Activated CD4-positive, CD25-positive, alpha-beta regulatory T cell treated with anti-CD3 and anti-CD28 coated beads, Interleukin-2, amount 50 U/mL, for 16 hours (primary cell): ENCODE measurements at regions not wholly inside any gene's neighbourhood (a gene's known extent, or its start where the extent isn't known, plus 50 kb on each side); places are given as distances from the start of the nearest gene placed in this dataset.

ENCODE experiments used
- DNase-seq: peaks from one replicate; pipeline ENCODE4 v3.0.0-alpha.2; 2020; ENCODE audit warnings: low read depth, low spot score

DNA sequence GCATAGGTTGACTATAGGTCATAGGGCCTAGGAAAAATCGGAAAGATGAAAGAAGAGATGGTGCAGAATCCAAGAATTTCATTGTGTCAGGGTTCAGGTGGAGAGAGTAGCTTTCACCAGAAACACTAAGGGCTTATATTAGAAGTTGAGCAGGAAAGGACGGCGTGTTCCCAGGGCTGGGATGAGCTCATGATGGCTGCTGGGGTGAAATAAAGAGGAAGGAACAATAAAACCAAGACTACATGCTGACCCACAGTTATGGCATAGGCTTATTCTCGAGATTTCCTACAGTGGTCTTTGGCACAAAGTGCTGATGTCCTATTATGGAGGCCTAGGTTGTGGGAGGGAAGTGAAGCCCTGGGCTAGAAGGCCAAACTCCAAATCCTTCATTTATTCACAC is 195.8 kb downstream of the PTEN start:
- no peak for DNase-seq

DNA sequence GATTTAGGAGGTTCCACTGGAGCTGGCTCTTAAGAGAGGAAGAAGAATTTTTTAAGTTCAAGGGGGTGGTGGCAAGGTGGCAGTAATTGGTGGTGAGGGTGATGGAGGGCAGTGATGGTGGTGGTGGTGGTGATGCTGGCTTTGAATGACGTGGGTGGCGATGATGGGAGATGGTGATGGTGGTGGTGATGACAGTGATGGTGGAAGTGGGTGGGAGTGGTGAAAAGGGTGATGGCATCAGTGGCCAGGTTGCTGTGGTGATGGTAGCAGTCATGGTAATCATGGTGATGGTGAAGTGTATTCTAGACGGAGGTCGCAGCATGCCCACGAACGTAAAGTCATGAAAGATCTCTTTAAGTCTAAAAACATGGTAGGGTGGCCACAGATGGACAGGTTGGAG is 197.3 kb downstream of the PTEN start:
- no peak for DNase-seq

DNA sequence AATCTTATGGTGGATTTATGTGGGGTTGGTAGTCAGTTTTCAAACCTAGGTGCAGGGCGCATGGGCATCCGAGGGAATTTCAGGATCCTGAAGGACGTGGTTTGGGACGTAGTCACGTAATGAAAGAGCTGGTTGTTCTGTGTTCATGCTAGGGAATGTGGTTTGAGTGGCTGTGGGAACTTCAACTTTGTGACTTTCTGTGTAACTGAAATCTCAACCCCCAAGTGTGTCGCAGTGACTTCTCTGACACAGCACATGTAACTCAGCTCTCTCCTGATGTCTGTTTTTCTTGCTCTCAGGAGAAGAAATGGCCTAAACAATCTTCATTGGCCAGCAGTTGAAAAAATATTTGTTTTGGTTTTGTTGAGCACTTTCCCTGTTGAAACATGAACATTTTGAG is 199.0 kb downstream of the PTEN start:
- no peak for DNase-seq

DNA sequence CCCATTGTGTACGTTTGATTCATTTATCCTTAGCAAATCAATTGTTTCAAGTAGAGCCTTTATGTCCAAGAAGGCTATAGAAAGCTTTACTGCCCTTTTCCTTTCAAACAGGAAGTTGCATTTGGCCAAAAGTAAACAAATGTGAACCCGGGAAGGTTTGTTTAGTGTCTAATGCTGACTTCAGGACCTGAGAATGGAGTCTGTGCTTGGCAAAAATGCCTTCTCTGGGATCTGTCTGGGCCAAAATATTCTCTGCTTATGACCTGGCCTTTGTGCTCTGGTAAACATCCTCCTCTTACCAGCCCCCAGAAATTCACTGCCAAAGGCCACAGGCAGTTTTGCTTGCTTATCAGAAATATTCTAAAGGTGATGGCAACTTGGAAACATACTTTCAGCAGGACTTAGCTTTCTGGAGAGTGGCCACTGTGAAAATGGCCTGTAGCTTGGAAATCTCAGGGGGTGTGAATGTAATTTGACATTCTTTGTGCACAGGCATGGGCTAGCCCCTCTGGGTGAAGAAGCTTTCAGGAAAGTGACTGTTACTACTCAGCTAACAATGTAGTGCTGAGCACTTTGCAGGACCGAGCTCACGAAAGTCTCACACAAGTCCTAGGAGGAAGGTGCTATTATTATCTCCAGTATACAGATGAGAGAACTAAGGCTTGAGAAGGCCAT is 199.5 kb downstream of the PTEN start:
- no peak for DNase-seq

DNA sequence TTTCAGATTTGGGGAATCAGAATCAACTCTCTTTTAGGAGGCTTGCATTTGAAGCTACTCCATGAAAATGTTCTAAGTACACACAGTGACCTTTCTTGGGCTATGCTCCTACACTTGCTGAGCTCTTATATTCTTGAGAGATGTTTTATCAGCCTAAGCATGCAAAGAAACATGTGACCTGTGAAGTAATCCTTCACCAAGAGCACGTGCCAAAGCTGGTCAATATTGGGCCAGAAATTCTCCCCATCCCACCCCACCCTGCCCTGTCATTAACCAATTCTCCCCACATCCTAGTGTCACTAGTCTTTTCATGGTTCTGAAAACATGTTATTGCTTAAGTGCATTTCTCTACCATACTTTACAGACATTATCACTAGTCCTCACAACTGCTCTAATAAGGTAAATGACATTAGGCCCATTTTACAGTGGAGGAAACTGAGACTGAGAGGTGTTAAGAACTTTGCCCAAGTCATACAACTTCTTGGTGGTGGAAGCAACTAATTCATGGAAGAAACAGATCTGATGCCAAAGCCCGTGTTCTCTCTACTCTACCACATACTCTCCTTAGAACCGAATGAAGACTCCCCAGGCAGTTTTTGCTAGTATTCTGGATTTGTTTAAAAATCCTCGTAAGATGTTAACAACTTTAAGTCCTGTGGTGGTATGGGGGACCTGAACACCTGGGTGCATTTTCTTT is 200.6 kb downstream of the PTEN start:
- DNase-seq = no peak

DNA sequence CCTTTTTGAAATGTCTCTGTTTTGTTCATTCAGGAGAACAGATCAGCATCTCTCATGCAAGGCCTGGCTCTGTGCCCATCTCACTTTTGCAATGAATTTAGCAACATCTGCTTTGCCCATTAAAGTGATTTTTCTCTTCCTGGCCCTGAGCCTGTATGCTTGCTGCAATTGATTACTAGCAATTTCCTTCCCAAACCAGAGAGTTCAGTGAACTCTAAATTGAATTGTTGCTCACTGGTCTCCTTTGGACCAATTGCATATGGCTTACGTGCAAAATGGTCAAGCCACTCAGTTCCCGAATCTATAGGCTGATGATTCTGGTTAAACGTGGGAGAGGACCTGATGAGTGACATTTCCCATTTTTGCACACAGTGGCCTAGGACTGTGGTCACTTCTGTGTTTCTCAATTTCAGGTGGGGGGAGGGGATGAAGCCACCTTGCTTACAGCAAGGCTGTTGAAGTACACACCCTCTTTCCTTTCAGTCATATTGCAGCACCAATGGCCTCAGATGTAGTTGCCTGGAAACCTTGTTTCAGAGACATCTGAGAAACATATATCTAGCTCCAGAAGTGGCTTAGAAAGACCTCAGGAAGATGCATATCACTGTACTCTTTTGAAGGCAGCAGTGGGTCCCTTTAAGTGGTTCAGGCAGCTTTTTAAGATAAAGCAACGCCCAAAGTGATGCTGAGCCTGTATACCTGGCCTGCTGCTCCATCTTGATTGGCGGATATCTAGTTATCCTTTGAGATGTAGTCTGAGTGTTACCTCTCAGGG is 201.4 kb downstream of the PTEN start:
- DNase-seq = no peak

DNA sequence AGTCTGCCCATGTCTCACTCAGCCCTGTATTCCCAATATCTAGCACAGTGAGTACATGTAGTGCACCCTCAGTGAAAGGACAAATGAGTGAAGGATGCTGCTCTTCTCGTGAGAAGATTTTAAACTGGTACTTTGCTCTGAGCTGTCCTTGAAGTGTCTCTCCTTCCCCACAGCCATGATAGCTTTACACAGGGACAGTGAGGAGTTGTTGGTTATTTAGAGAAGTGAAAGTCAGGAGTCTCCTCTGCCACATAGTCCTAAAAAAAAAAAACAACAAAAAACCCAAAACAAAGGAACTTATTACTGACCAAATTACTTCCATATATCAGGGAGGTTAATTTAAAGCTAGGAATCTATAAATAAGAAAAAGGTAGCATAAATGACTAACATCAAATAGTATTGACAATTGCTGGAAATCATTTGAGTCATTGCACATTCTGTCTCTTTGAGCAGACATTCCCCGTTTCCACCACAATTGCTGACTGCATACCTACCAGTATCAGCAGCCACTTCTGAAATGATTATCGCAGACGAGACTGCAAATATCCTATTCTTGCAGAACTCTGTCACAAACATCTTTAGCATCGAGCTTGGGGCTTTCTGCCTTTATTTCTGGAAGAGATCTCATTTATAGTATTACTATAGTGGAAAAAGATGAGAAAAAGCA is 202.1 kb downstream of the PTEN start:
- DNase-seq = no peak

DNA sequence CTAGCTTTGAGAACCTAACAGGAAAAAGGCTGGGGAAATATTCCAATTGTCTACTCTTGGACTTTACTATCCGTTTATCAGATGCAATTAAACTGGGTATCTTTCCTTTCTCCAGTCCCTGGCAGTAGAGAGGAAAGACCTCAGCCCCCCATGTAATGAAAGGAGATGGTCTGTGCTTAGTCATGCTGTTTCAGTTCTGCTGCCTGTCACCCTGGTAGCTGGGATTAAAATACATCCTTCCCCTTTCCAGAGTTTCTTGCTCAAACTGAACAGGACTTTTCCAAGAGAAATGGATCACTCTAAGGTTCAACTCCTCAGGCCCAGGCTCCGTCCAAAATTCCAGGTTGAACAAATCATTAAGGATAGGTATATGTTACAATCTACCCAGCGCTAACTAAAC is 202.9 kb downstream of the PTEN start:
- no peak for DNase-seq

DNA sequence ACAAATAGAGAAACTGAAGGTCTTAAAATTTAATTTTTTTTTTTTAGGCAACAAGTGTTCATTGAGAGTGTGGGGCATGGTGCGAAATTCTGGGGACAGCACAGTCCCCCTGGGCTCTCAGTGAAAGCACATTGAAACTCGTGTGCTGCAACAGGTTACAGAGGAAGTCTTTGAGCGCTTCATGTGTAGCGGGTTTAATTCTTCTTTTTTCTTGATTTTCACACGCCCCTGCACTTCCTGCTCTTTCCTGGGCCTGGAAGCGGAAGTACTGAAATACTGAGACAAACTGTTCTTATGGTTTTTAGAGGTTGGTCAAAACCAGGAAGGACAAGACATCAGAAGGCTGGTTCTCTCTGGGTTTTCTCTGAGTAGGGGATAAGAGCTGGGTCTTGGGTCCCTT is 203.5 kb downstream of the PTEN start:
- no peak for DNase-seq

DNA sequence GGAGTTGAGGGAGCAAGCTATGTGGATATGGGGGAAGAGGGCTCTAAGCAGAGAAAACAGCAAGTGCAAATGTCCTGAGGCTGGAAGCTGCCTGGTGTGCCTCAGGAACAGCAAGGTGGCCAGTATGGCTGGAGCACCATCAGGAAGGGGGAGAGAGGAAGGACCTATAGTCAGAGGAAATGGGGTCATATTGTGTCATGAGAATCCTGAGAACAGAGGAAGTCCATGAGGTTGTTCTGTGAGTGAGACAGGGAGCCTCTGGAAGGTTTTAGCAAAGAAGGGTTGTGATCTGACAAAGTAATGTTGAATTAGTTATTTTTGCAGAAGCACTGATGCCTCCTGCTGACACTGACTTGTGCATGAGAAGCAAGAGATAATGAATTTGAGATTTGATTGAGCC is 204.3 kb downstream of the PTEN start:
- no peak for DNase-seq

DNA sequence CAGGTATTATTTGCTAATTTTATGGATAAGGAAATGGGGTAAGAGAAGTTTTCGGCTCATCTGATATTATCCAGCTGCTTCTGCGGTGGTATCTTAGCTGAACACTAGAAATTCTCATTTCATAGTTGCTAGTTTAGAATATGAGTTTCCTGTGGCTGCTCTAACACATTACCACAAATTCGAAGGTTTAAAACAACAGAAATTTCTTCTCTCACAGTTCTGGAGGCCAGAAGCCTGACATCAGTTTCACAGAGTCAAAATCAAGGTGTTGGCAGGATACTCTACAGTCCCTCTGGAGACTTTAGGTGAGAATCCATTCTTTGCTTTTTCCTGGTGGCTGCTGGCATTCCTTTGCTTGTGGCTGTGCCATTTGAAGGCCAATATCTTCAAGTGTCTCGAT is 205.9 kb downstream of the PTEN start:
- no peak for DNase-seq

DNA sequence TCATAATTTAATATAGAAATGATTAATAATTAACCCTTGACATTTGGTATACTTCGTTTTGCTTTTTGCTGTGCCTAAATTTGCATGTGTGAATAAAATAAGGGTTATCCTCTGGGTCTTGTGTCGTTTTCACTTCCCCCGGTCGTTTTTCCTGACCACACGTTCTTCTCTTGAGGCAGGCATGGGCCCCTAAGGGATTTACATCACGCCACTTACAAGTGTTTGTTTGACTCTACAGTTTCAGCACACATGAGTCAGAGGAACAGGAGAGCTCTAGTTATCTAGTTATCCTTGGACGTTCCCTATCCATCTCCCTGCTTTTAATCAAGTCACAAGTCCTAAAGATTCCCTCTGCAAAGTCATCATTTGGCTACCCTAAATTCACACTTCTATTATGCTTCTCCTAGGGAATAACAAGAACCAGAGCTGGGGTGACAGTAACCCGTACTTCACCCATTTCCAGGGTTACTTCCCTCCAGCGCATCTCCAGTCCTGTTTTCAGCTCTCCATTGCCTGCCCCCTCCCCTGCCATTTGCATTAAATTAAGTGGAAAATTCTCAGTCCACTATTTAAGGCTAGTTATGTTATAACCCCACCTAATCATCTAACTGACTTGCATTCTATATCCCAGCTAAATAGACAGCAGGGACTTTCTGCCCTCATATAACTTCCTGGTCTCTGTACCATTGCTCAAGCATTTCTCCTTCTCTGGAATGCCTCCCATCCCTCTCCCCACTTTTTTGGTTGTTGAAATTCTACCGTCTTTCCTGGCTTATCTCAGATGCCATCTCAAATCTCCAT is 206.9 kb downstream of the PTEN start:
- no peak for DNase-seq

DNA sequence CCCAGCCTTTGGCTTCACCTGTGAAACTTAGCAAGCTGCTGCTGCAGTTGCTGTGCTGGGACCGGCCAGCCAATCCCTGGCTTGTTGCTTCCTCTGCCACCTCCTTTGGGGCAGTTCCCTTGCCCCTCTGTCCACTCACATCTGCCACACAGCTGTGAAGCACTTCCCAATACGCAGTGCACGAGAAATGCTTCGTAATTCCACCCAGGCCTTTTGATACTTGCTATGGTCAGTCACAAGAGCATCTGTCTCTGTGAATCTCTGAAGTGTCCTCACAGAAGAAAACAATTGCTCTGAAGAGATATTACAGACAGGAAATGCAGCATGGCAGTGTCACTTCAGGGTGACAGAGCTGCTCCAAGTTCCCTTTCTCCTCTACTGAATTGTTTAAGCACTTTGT is 208.5 kb downstream of the PTEN start:
- no peak for DNase-seq

DNA sequence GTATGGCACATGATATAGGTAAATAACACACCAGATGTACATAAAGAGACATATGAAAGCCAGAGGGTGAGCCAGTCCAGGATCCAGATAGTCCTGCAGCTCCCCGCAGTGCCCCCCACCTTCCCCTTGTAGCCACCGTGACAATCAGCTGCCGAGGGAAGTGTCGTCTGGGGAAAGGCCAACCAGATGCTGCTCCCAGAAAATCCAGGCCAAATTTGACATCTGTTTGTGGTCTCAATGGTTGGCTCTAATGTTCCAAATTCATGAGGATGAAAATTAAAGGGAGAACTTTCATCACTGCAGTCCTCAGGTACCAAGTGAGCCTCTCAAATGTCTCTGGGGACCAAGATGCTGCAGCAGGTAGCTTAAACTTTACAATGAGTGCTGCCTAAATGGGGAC is 210.3 kb downstream of the PTEN start:
- DNase-seq = no peak

DNA sequence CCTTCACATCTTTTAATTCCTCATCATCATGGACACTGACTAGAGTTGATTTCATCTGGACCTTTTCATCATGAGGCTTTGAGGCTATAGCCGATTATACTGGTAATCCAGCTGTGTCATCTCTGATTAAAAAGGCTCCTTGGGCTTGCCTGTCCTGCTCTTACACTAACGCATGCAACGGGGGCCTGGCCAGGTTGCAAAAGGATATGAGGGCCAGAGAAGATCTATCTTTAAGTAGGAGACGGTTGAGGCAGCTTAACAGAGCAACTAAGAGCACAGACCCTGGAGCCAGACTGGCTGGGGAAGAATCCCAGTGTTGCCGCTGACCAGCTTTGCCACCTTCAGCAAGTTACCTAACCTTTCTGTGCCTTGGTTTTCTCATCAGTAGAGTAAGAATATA is 211.5 kb downstream of the PTEN start:
- no peak for DNase-seq

DNA sequence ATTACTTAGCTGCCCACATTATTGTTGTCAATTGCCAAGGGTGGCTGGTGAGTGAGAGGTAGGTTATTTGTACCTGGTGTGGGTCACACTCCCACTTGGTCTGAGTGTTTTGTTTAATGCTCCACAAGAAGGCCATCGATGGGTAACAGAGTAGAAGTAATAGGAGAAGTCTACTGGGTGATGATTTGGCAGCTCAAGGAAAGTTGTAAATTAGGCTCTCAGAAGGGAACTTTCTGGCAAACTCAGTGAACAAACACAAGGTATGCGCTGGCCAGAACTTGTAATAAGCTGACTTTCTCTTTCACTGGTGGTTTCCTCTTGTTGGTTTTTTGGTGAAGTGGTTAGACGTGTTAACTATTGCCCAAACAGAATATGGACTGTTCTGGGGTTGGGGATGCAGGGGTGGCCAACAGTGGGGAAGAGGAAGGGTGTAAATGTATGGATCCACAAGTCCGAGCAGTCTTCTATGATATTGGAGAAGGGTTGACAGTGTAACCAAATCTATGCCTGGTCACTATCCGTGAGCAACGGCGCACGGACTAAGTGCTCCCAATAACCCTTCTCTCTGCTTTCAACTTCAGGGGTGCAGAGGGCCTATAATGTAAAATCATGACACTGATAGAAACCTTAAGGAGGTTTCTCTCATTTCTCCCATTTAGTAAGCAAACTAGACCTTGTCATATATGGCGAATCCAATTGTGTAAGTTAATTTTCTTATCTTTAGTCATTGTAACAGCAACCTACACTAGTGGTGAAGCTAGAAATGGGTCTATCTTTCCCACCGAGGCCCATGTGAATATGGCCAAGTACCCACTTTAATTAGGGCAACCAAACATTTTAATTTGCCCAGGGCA is 212.8 kb downstream of the PTEN start:
- no peak for DNase-seq

DNA sequence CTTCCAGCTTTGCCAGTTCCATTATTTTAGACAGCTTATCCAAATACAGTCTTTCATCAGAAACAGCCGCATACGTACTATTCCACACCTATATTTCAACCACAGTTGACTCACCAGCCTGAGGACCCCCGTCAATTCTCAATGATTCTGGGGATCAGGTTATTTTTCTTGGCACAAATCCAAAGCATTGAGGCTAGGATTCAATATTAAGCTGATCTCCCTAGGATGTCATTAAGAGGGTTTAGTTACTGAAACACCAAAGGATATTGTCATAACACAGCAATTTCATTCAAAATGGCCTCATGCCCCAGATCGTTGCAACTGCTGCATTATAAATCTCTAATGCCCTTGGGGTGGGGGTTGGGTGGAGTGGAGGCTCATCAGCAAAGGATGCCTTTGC is 214.6 kb downstream of the PTEN start:
- DNase-seq = no peak

DNA sequence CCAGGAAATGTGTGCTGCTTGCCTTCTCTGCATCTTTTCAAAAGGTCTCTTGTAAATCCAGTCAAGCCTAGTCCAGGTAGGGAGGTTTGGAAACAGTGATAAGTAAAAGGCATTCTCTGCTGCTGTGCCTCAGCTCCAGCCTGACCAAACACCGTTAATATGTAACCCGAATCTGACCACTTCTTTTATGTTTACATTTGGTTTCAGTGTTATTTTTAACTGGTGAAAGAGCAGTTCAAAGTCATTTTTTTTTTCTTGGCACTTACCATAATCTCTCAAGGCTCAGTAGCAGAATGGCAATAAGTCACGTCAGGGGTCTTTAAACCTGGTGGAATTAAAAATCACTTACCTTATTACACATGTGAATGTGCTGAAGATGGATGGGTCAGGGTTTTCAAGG is 216.8 kb downstream of the PTEN start:
- DNase-seq = no peak

DNA sequence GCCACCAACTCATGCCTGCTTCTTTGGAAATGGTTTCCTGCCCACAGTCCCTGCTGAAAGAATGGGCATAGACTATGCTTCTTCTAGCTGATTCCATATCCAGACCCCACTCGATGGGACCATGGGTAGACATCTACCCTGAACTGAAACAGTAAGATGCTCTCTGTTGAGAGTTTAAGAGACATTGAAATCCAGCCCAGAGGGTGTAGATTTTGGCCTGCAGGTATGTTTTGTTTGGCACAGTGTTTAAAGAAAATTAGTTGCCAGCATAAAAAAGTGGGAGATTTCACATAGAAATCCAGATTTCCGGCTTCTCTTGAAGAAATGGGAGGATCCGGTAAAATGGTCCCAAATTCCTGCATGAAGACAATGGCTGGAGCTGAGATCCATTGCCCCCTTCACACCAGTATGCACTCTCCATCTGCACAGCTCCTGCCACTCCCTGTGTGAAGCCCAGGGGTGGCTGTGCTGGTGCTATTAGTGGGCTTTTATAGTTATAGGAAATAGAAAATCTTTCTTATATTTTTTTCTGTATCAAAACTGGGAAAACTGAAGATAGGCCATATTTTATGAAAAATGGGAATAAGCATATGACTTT is 218.1 kb downstream of the PTEN start:
- DNase-seq = no peak

DNA sequence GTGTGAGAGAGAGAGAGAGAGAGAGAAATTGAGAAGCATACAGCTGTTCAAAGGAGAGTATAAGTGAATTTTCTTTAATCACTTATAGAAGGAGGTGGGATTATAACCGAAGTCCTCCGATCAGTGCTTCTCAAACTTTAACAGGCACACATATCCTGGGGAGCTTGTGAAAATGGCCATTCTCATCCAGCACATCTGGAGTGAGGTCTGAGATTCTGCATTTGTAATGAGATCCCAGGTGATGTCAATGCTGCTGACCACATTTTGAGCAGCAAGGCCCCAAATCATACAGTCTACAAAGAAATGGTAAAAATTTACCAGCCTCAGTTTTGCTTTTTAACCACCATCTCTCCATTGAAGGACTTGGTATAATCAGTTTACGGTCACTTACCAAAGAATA is 219.0 kb downstream of the PTEN start:
- DNase-seq = no peak
